OCI-LY1 (cell line): ENCODE measurements at regions not wholly inside any gene's neighbourhood (a gene's known extent, or its start where the extent isn't known, plus 50 kb on each side); places are given as distances from the start of the nearest gene placed in this dataset.

Experiments used
- CTCF ChIP-seq: fragments of 200-600 bp; sonication (generic), shearing (Covaris generic); IDR thresholded peaks from 2 replicates; pipeline ENCODE4 v1.5.1; 2017; ENCODE audit warnings: mild to moderate bottlenecking, antibody characterized with exemption, low read length, moderate library complexity, mixed read lengths
- EZH2 ChIP-seq: fragments of 200-600 bp; sonication (generic), shearing (Covaris generic); IDR thresholded peaks from 2 replicates; pipeline ENCODE4 v1.8.0; 2017; ENCODE audit warnings: borderline replicate concordance, mixed run types, mild to moderate bottlenecking, antibody characterized with exemption, low read length, moderate library complexity, mixed read lengths

DNA sequence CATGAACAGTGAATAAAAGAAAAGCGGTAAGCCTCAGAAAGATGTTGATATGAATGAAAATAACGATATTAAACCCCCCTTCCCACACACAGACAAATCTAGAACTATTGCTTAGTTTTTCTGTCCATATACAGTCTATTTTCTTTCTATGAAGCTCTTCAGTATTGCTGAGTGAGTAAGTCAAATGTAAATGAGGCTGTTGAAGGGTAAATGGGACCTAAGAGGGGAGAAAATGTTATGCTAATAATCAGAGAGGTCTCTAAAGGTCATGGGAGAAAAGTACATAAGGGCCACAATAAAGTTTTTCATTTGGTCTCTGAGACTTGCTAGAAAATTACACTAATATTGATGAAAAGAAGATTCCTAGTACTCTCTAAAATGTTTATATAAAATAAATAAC lies 56.2 kb downstream of the PABPC4L start:
- TF ChIP-seq CTCF = no peak
- TF ChIP-seq EZH2 = no peak
